Esophagus muscularis mucosa (tissue), 4 donors: ENCODE measurements at regions not wholly inside any gene's neighbourhood (a gene's known extent, or its start where the extent isn't known, plus 50 kb on each side); places are given as distances from the start of the nearest gene placed in this dataset.

Source experiments
- DNase-seq: peaks from one replicate; pipeline ENCODE4 v3.0.0-alpha.2; 2017; ENCODE audit errors: extremely low spot score
- H3K27ac ChIP-seq, 4 donors: fragments of 200-600 bp; sonication (generic); replicated peaks in 1 of 4; 1 replicate in 3 of 4; 2 replicates in 1 of 4; pipeline ENCODE4 v1.5.1; 2016 to 2019; ENCODE audit warnings: mild to moderate bottlenecking in 1 of 4
- H3K27me3 ChIP-seq, 4 donors: fragments of 200-600 bp; sonication (generic); one replicate each; pipeline versions ENCODE4 v1.5.1 to v1.6.0; 2016 to 2019
- H3K36me3 ChIP-seq, 4 donors: fragments of 200-600 bp; sonication (generic); one replicate each; pipeline ENCODE4 v1.5.1; 2016 to 2019
- H3K4me1 ChIP-seq, 4 donors: fragments of 200-600 bp; sonication (generic); one replicate each; pipeline ENCODE4 v1.5.1; 2016 to 2019
- H3K4me3 ChIP-seq, 4 donors: fragments of 200-600 bp; sonication (generic); 1 replicate in 2 of 4; 2 replicates in 2 of 4; pipeline ENCODE4 v1.5.1; 2016 to 2019; ENCODE audit warnings: mild to moderate bottlenecking in 4 of 4, moderate library complexity in 1 of 4
- H3K9me3 ChIP-seq, 4 donors: fragments of 200-600 bp; sonication (generic); 1 replicate in 3 of 4; 2 replicates in 1 of 4; pipeline ENCODE4 v1.5.1; 2016 to 2019
- CTCF ChIP-seq, 3 experiments: fragments of 200-600 bp in 2 of 3; fragments of 450-650 bp in 1 of 3; sonication (generic) in 2 of 3; IDR thresholded peaks; one replicate each; pipeline ENCODE4 v1.5.1; 2017 to 2019; ENCODE audit warnings: antibody characterized with exemption in 3 of 3, mild to moderate bottlenecking in 2 of 3, moderate library complexity in 1 of 3
- EP300 ChIP-seq: sonication (generic); formaldehyde crosslinking; IDR thresholded peaks from one replicate; pipeline ENCODE4 v1.6.1; 2017; ENCODE audit warnings: antibody characterized with exemption
- POLR2A ChIP-seq: fragments of 450-650 bp; IDR thresholded peaks from one replicate; pipeline ENCODE4 v1.6.1; 2017; ENCODE audit warnings: antibody characterized with exemption, moderate library complexity, mild to moderate bottlenecking, low read depth
- POLR2AphosphoS5 ChIP-seq, 2 donors: sonication (generic); formaldehyde crosslinking; IDR thresholded peaks; one replicate each; pipeline ENCODE4 v1.6.1; 2017; ENCODE audit warnings: antibody characterized with exemption in 2 of 2
- WGBS: methylation state at CpG from one replicate; pipeline ENCODE4 v1.1.5; 2018; 5-methylcytosine and 5-hydroxymethylcytosine counted together
- intact Hi-C: fragments of 100-400 bp; cut with DNase I; formaldehyde crosslinking; loops from one replicate; pipeline ENCODE4 v1.15.1; 2023

- intact Hi-C loops = no loop called here
- no peak for DNase-seq
- Histone ChIP-seq H3K27me3 (no peaks in the 10 kb centered on the region), H3K36me3 (no peaks in the 10 kb centered on the region), H3K9me3 (peaks cover 0 to 3% (median 0%) of the 10 kb centered on the region in 4 donors), H3K4me3 (no peak overlapping the region), H3K4me1 (peaks cover 0 to 11% (median 3%) of the 10 kb centered on the region in 4 donors), H3K27ac (no peak overlapping the region)
- TF ChIP-seq CTCF (IDR thresholded peaks at IDR 0.05) = no peak
- 99% methylated on average over 5 of the region's 5 CpGs for WGBS
Observed at GRCh38 chr2:19460761-19461160, 102.3 kb upstream of the OSR1 start.

- Histone ChIP-seq H3K4me1 (peaks cover 0 to 11% (median 3%) of the 10 kb centered on the region in 4 donors), H3K4me3 (no peak overlapping the region), H3K27ac (no peak overlapping the region), H3K36me3 (no peaks in the 10 kb centered on the region), H3K9me3 (peaks cover 0 to 15% (median 12%) of the 10 kb centered on the region in 4 donors), H3K27me3 (no peaks in the 10 kb centered on the region)
- TF ChIP-seq POLR2A = no peak
- TF ChIP-seq EP300 = no peak
- TF ChIP-seq CTCF (IDR thresholded peaks at IDR 0.05) = no peak
- TF ChIP-seq POLR2AphosphoS5 (IDR thresholded peaks at IDR 0.05) = no peak
- WGBS = 100% methylated on average over 1 of the region's 1 CpG
- intact Hi-C loops = no loop called here
- DNase-seq = no peak
Observed at GRCh38 chr2:19458427-19459003, 100.1 kb upstream of the OSR1 start.

GRCh38 chr2:19457809-19458208, 99.4 kb upstream of the OSR1 start:
- intact Hi-C loops = no loop called here
- Histone ChIP-seq H3K27me3 (no peaks in the 10 kb centered on the region), H3K4me1 (peaks cover 0 to 11% (median 3%) of the 10 kb centered on the region in 4 donors), H3K36me3 (no peaks in the 10 kb centered on the region), H3K27ac (no peak overlapping the region), H3K4me3 (no peak overlapping the region), H3K9me3 (peaks cover 0 to 15% (median 12%) of the 10 kb centered on the region in 4 donors)
- no peak for DNase-seq
- TF ChIP-seq EP300 = no peak
- no peak for TF ChIP-seq POLR2A
- TF ChIP-seq CTCF (IDR thresholded peaks at IDR 0.05) = no peak
- no peak for TF ChIP-seq POLR2AphosphoS5 (IDR thresholded peaks at IDR 0.05)

- Histone ChIP-seq H3K36me3 (no peaks in the 10 kb centered on the region), H3K27ac (no peak overlapping the region), H3K9me3 (peaks cover 0 to 15% (median 12%) of the 10 kb centered on the region in 4 donors), H3K27me3 (no peaks in the 10 kb centered on the region), H3K4me1 (peaks cover 0 to 3% (median 0%) of the 10 kb centered on the region in 4 donors), H3K4me3 (no peak overlapping the region)
- intact Hi-C loops = no loop called here
- no peak for DNase-seq
- TF ChIP-seq POLR2AphosphoS5 (IDR thresholded peaks at IDR 0.05) = no peak
- no peak for TF ChIP-seq CTCF (IDR thresholded peaks at IDR 0.05)
- TF ChIP-seq POLR2A = no peak
- TF ChIP-seq EP300 = no peak
- WGBS = 47% methylated on average over 1 of the region's 1 CpG
Observed at GRCh38 chr2:19456705-19457309, 98.4 kb upstream of the OSR1 start.

- H3K9me3 ChIP-seq = peaks cover 0 to 15% (median 12%) of the 10 kb centered on the region in 4 donors
- TF ChIP-seq POLR2A (no peak), POLR2AphosphoS5 (IDR thresholded peaks at IDR 0.05) (no peak), CTCF (IDR thresholded peaks at IDR 0.05) (no peak), EP300 (no peak)
- H3K36me3 ChIP-seq = no peaks in the 10 kb centered on the region
- no peak overlapping the region for H3K4me3 ChIP-seq
- peaks cover 0 to 3% (median 0%) of the 10 kb centered on the region in 4 donors for H3K4me1 ChIP-seq
- H3K27me3 ChIP-seq = no peaks in the 10 kb centered on the region
- H3K27ac ChIP-seq = no peak overlapping the region
- WGBS = 96% methylated on average over 2 of the region's 2 CpGs
- DNase-seq = no peak
- intact Hi-C loops = no loop called here
Observed at GRCh38 chr2:19454125-19454524, 95.7 kb upstream of the OSR1 start.
